22Rv1 (cell line): ENCODE measurements at regions not wholly inside any gene's neighbourhood (a gene's known extent, or its start where the extent isn't known, plus 50 kb on each side); places are given as distances from the start of the nearest gene placed in this dataset.

ENCODE experiments used
- ZFX ChIP-seq: fragments of 450-650 bp; IDR thresholded peaks from 2 replicates; pipeline ENCODE4 v1.6.1; 2017; ENCODE audit warnings: antibody characterized with exemption, borderline replicate concordance
- TF ChIP-seq, protein P1 (sequence below): fragments of 450-650 bp; IDR thresholded peaks from 2 replicates; pipeline ENCODE4 v1.5.1; 2017; ENCODE audit warnings: mild to moderate bottlenecking

DNA sequence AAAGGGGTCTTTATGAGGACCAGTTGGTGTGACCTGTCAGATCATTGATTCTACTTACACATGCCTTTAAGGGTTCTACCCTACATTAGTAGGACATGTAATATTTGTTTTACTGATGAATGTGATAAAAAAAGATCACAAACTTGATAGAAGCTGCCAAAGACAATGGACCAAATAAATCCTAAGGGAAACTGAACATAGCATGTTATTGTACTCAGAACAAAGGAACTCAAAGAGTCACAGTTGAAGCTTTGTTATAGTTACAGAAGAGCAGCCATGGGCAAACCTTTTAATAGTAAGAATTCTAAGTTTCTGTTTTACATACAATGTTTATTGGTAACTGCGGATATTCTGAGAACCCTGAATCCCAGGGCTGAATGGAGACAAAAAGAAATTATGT, 780.1 kb downstream of the SLITRK6 start:
- TF ChIP-seq, protein P1, sequence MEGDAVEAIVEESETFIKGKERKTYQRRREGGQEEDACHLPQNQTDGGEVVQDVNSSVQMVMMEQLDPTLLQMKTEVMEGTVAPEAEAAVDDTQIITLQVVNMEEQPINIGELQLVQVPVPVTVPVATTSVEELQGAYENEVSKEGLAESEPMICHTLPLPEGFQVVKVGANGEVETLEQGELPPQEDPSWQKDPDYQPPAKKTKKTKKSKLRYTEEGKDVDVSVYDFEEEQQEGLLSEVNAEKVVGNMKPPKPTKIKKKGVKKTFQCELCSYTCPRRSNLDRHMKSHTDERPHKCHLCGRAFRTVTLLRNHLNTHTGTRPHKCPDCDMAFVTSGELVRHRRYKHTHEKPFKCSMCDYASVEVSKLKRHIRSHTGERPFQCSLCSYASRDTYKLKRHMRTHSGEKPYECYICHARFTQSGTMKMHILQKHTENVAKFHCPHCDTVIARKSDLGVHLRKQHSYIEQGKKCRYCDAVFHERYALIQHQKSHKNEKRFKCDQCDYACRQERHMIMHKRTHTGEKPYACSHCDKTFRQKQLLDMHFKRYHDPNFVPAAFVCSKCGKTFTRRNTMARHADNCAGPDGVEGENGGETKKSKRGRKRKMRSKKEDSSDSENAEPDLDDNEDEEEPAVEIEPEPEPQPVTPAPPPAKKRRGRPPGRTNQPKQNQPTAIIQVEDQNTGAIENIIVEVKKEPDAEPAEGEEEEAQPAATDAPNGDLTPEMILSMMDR: no peak
- no peak for TF ChIP-seq ZFX
